Embryonic facial prominence (tissue), 1 donor: ENCODE measurements at regions not wholly inside any gene's neighbourhood (a gene's known extent, or its start where the extent isn't known, plus 50 kb on each side); places are given as distances from the start of the nearest gene placed in this dataset.
"Not testable (repeated sequence)": the region's sequence is repeated elsewhere in the genome, so short reads cannot be mapped to it uniquely, and the experiment has no call there.

ENCODE experiments used
- DNase-seq: peaks from one replicate; pipeline ENCODE4 v3.0.0-alpha.2; 2016; ENCODE audit errors: extremely low spot score

DNA sequence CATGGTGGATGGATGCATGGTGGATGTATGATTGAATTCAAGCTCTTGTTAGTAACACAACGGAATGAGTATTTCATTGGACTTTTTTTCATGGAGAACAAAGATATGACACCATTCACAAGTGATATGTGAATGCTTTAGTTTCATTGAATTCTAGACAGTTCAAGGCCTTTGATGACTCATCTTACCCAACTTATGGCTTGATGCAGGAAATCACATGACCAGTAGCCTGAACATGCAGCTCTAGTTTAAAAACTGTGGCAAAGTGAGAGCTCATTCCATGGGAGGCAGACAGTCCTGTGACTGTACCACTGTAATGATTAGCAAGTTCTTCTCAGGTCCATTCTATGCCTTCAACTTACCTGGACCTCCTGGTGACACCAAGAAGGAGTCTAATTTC lies 1239.3 kb downstream of the TYW1 start:
- DNase-seq, result no peak

DNA sequence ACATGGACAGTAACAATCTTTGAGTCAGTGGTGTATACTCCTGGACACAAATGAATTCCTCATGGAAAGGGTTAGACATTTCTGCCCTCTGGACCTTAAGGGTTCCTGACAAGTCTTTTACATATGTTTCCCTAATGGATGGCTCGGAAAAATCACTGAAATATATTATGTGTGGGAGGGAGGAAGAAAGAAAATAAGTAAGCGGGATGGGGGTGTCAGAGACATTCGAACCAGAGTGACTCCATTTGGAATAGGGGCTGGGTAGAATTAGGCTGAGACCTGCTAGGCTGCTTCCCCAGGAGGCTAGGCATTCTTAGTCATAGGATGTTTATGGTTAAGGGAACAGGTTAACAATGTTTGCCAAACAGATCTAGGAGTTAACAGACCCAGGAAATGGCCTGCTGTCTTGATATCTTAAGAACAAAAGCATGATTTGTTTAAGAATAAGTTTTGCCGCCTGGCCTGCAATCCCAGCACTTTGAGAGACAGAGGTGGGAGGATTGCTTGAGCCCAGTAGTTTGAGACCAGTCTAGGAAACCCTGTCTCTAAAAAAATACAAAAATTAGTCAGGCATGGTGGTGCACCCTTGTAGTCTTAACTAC lies 1241.7 kb downstream of the TYW1 start:
- DNase-seq, result no peak

DNA sequence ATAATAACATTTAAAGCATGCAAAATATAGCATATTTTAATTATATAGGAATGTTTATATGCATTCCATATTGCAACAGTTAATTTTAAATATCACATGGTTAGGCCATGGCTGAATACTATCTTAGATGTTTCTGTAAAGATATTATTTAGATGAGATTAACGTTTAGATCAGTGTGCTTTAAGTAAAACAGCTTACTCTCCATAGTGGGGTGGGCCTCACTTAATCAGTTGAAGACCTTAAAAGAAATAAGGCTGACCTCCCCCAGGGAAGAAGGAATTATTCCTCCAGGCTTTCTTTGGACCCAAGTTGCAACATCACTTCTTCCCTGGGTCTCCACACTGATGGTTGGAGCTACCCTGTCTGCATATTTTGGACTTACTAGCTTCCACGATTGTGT lies 1246.5 kb downstream of the TYW1 start:
- DNase-seq, result no peak

DNA sequence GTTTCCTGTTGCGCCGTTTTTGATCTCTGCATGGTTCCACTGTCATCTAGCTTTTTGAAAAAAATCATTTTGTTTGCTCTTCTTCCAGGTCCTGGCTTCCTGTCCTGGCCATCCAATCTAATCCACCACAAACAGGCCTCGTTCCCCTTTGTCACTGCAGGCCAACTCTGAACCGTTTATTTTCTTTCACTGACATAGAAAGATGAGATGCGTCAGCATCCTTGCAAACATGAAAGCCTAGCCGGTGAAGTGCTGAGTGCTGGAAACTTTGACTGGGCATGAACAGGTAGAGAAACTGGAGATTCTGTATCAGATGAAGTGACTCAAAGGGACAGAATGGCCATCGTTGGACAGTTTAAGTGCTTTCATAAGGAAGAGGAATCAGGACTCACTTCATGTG lies 1247.8 kb downstream of the TYW1 start:
- DNase-seq, result no peak

DNA sequence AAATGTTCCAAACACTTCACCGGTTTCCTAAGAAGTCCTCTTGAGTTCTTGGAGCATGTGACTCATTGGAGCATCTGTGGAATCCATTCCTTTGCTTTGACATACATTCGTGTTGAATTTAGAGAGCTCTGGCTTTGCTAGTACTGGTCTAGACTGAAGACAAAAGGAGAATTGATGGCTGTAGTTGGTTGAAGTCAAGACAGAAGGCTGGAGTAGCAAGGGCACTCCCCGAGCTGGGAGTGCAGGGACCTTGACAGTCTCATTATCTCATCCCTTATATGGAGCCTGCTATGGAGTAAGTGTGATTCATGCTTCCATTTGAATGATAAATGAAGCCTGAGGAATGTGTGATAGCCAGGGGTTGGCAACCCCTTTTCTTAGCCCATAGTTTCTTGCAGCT lies 1249.1 kb downstream of the TYW1 start:
- DNase-seq, result no peak

DNA sequence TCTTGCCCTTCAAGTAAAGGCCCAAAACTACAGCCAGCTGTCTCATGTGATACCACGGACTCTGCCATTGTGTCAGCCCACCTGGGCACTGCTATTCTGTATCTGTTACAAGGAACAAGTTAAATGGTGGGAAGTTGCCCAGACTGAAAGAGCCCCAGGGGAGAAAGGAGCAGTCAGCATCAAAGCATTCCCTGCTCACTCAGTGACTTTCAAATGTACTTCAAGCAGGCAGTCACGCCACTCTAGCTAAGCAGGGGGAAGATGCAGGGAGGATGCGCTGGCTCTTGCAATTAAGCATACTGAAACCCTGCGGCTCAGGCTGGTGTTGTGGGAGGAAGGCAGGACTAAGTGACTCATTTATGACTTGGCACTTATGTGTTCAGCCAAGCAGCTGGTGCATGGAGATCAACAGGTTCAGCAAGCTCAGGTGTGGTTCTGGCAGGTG lies 1249.6 kb downstream of the TYW1 start:
- no peak for DNase-seq

DNA sequence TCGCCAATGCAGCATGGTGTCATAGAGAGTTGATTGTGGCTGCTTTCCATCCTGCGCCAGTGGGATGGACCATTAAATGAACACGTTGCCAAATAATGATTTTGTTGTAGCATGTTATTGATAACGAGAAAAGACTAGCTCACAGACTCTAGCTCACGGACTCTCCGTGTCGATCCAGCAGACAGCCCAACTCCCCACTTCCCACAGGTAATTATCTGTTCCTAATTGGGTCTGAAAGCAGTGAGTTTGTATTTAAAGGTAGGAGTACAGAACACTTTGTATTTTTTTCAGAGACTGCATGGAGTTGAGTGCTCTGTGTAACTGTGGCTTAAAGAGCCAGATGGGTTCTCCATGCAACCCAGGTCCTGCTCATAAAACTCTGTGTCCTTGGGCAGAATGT lies 1250.5 kb downstream of the TYW1 start:
- DNase-seq, result no peak

DNA sequence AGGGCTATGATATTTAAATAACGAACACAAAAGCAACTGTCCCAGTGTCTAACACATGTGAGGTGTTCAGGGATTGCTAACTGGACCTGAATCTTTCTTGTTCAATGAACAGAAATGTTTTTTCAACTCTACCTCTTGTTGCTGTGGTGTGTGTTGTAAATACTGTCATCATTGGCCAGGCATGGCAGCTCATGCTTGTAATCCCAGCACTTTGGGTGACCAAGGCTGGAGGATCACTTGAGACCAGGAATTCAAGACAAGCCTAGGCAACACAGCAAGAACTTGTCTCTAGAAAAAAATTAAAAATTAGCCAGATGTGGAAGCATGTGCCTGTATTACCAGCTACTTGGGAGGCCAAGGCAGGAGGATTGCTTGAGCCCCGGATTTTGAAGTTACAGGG lies 1250.9 kb downstream of the TYW1 start:
- DNase-seq, result no peak

DNA sequence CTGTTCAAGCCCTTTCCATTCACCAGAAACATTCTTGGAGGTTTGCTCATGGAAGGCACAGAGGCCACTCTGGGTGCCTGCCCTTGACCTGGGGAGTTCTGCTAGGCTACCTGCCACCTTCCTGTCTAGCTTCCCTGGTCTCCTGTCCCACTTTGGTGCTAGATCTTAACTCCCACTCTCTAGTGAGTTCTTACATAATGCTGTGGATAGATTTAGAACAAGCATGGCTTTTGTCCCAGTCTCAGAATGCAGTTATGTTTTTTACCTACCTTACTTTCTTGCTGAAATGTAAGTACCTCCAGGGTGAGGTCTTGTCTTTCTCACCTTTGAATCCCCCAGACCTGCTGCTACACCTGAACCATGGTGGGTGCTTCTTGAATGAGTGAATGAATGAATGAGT lies 1252.3 kb downstream of the TYW1 start:
- DNase-seq, result no peak

DNA sequence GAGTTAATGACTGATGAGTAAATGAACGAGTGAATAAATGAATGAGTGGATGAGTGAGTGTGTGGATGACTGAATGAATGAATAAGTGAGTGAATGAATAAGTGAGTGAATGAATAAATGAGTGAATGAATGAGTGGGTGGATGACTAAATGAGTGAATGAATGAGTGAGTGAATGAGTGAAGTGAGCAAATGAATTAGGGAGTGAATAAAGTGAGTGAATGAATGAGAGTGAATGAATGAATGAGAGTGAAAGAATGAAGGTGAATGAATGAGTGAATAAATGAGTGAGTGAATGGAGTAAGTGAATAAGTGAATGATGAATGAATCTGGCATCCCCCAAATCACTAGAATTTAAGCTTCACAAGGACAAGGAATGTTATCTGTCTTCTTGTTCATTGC lies 1253.0 kb downstream of the TYW1 start:
- DNase-seq, result no peak

DNA sequence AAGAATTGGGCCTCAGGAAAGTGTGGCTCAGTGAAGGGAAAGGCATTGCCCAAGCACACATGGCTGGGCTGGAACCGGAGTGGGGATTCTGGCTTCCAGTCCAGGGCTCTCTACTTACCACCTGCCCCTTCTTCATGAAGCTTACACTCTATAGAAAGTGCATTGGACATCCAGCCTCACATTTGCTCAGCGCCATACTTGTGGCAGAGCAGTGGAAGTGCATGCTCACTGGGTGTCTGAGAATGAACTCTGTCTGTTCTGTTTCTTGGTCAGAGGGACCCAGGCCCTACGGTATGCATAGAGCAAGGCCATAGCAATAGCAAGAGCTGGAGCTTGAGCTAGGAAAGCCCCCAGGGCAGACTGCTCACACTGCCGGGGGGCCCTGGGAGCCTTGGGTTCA lies 1253.5 kb downstream of the TYW1 start:
- no peak for DNase-seq

DNA sequence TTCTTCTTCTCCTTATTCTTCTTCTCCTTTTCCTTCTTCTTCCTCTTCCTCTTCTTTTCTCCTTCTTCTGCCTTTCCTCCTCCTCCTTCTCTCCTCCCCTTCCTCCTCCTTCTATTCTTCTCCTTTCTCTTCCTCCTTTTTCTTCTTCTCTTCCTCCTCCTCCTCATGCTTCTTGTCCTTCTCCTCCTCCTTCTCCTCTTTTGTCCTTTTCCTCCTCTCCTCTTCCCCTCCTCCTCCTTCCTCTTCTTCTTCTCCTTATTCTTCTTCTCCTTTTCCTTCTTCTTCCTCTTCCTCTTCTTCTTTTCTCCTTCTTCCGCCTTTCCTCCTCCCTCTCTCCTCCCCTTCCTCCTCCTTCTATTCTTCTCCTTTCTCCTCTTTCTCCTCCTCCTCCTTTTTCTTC lies 1258.2 kb downstream of the TYW1 start:
- not testable (repeated sequence) for DNase-seq

DNA sequence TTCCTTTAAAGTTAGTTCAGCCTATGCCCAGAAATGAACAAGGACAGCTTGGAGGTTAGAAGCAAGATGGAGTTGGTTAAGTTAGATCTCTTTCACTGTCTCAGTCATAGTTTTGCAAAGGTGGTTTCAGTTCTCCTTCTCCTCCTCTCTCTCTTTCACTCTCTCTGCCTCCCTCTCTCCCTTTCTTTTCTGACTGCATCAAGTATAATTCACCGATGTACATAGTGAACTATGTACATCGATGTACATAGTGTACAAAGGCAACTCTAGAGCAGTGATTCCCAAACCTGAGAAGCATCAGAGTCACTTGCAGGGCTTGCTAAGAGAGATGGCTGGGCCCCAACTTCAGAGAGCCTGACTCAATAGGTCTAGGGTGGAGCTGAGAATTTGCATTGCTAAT lies 1259.7 kb downstream of the TYW1 start:
- no peak for DNase-seq

DNA sequence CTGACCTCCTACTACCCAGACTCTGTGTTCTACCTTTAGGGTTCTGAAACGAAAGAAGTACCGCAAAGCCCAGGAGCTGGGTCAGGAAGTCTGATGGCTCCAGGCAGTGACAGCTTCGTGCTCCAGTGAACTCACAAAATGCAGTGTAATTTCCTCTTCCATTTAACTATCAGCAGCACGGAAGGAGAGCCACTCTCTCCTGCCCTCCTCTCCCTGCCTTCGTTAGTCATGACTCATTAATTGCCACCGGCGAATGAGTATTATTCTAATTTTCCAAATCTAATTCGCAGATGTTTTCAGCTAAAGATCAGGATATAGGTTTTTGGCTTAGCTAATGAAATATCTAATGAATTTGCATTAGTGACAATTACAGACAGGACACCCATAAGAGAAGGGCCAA lies 1262.0 kb downstream of the TYW1 start:
- DNase-seq, result no peak

DNA sequence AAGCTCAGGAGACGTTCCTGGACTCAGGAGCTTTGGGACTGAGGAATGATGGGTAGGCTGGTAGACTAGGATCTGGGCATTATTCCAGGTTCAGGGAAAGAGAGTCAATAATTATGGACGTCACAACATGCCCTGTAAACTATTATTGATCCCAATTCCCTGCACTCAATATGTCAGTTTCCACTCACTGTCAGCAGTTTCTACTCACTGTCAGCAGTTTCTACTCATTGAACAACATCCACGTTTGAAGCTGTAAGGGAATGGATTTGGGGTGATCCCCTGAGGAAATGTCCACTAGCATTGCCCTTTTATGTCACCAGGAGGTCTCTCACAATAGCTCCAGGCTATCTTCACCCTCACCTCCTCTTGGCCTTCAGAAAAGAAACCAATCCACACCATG lies 1268.6 kb downstream of the TYW1 start:
- DNase-seq, result no peak

DNA sequence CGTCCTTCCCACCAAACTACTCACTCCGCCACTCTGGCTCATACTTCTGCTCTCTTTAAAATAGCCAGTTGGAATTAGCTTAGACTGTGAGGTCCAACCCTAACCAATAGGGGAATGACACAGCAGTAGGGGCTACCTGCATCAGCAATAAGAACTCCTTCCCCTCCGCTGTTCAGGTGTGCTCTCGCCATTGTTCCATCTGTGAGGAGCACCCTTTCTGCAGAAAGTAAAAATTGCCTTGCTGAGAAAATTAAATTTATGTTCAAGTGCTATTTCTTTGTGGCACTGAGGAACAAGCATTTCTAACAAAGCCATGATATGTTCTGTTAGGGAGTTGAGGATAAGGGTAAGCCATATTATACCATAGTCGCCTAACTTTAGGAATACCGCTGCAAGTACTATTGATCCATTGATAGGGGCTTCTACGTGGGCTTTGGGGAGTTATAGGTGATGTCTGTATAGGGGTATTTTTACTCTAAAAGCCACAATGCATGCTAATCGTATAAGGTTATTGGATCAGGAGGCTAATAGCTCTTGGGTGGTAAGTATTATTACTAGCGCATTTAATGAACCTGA lies 1269.5 kb downstream of the TYW1 start:
- no peak for DNase-seq

DNA sequence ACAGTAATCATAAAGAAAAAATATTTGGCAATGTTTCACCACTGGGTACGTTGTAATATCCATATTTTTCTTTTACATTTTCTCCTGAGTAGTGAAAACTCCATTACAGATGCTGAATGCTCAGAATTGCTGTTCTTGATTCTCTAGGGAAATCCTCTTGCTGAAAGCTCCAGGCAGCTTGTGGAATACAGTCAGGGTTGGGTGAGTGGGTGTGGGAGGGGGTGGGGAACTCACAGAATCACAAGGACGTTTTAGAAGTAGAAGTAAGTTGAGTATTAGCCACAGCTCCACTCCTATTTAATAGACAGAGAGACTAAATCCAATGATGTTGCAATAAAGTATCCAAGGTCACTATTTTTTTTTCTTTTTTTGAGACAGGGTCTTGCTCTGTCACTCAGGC lies 1270.9 kb downstream of the TYW1 start:
- DNase-seq, result no peak

DNA sequence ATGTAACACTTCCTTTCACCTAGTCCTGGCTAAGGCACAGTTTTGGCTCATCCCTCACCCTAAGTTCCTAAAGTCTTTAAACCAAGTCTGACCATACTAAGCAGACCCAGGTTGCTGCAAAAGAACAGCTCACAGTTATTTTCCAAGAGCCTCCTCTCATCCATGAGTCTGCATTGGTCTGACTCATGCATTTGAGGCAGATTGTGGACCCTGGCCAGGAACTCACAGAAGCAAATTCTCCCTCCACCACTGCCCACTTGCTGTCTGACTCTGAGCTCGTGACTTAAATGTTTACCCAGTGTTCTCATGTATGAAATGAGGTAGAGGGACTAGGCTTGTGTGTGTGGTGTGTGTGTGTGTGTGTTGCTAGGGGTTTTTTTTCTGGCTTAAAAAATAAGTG lies 1272.8 kb downstream of the TYW1 start:
- no peak for DNase-seq

DNA sequence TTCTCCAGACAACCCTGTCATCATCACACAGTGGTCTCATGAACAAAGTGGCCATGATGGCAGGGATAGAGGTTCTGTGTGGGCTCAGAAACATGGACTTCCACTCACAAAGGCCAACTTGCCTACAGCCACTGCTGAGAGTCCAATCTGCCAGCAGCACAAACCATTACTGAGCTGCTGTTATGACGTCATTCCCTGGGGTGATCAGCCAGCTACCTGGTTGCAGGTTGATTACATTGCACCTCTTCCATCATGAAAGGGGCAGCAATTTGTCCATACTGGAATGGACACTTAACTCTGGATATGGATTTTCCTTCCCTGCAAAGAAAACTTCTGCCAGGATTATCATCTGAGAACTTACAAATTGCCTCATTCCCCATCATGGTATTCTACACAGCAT lies 1275.9 kb downstream of the TYW1 start:
- no peak for DNase-seq

DNA sequence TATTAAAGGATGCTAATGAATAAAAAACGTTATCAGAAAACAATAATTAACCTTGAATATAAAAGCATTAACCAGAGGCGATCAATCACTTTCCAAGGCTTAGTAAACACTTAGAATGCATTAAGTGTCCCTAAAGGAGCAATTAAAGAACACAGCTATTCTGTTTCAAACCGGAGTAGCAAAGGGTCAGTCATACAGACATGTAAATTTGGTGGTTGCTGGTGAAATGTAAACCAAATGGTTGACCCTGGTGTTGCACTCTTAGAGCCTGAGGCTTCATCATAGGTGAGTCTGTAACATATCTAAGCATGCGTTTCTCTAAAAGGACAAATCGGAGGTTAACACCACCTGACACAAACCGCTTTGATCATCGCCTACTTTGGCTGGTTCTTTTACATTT lies 1280.1 kb downstream of the TYW1 start:
- no peak for DNase-seq

DNA sequence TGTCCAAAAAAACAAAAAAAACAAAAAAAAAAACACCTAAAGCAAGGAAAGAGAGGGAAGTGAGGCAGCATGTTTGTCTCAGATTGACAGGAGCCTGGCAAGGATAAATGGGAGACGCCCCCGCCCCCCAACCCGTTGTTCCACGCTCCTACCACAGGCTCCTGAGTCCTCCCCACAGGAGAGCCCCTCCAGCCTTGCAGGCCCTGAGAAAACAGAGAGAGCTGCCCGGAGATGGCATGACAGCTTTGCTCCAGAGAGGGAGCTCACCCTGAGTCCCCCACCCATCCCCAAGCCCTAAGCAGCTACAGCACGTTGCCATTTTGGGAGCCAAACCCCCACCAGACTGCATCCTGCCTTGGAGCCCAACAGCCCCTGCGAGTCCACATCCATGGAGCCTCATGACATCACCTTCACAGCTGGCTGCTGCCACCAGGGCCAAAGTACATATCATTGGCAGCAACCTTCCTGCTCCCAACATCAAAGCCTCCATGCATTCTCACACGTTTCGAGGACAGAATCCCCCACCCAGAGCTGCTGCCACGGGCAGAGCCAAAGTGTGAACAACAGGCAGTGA lies 1283.3 kb downstream of the TYW1 start:
- no peak for DNase-seq

DNA sequence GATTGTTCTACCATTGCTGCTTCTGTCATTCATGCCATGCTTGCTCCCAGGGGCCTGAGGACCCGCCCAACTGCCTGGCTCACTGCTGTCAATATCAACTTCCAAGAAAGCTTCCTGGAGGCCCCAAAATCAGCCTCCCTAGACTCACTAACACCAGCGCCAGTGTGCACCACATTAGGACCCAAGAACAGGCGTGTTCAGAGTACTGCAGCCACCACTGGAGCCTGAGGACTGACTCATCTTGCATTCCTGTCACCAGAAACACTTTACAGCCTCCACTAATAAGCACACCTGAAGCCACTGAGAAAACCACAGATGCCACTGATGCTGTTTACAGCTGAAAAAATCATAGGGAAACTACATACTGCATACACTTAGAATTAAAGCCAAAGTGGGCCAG lies 1284.3 kb downstream of the TYW1 start:
- DNase-seq, result no peak

DNA sequence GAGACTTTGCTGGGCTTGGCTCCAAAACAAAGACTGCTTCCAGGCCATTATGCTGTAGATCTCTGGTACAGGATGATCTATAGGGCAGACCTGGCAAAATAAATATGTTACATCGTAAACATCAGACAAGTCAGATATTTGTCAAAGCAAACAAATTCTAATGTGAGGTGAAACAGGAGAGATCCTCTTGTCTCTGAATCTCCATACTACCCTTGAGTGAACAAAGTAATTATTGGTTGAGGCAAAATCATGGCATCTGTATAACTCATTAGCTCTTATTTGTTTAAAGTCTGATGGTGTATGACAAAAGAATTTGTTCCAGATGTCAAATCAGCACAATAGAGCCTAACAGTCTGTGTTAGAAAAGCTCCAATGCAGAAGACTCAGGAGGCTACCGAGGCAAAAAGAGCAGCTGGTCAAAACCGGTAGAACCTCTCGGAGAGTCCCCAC lies 1291.5 kb downstream of the TYW1 start:
- DNase-seq, result no peak

DNA sequence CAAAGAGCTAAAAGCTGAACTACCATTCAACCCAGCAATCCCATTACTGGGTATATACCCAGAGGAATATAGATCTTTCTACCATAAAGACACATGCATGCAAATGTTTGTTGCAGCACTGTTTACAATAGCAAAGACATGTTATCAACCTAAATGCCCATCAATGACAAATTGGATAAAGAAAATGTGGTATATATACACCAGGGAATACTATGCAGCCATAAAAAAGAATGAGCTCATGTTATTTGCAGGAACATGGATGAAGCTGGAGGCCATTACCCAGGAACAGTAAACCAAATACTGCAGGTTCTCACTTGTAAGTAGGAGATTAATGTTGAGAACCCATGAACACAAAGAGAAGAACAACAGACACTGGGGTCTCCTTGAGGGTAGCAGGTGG lies 1295.1 kb downstream of the TYW1 start:
- DNase-seq, result no peak
